ACHN (cell line): ENCODE measurements at regions not wholly inside any gene's neighbourhood (a gene's known extent, or its start where the extent isn't known, plus 50 kb on each side); places are given as distances from the start of the nearest gene placed in this dataset.

Source experiments
- DNase-seq: peaks from one replicate; pipeline ENCODE4 v3.0.0-alpha.2; 2015
- in situ Hi-C: cut with HindIII; loops from 2 replicates; pipeline ENCODE4 v1.10.0; 2017; ENCODE audit warnings: low sequenced_read_pairs, low pct_ligation_motif_present, low pct_unique_long_range_greater_than_20kb

DNA sequence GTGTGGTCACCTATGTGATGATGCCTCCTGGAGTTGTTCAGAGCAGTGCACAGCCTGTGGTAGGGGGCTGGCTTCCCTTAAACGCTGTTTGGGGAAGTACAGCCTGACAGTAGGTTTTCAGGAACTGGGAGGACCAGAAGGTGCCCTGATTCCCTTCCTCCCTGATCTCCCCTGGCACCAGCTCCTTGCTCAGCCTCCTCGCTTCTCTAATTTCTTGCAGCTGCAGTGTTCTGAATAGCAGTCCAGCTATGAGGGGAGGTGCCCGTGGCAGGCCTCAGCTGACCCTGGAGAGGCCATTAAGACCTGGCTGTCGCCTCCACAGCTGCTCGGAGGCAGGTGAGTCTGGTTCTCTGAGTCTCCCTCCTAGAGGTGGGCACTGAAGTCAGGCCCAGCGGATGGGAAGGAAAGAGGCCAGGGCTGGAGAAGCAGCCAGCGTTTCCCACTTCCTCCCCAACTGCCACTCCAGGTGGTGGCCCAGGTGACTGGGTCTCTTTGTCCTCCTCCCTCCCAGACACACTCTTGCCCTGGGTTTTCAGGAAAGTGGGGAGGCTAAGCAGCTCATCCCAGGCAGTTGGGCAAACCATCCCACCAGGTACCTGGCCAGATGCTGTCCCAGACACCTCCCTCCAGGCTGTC, 52.0 kb upstream of the RPL11 start:
- in situ Hi-C loops: no loop called here
- DNase-seq: no peak

DNA sequence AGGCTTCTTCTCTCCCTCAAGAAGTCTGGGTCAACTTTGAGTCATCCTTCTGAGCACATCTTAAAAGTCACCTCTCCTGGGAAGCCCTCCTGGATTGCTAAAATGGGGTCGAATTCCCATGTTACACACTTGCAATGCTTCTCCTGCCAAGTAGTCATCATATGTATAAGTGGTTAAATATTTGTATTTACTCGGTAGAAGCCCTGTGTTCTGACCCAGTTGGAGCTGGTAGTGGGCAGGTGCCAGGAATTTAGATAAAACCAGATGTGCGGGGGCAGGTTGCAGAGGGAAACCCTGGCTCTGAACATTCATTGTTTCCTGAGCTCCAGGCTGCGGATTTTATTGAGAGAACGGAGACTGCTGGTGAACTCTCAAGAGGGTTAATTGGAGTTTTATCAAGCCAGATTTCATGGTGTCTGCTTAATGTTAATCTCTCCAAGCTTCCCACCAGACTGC, 52.8 kb upstream of the RPL11 start:
- in situ Hi-C loops: no loop called here
- DNase-seq: no peak

DNA sequence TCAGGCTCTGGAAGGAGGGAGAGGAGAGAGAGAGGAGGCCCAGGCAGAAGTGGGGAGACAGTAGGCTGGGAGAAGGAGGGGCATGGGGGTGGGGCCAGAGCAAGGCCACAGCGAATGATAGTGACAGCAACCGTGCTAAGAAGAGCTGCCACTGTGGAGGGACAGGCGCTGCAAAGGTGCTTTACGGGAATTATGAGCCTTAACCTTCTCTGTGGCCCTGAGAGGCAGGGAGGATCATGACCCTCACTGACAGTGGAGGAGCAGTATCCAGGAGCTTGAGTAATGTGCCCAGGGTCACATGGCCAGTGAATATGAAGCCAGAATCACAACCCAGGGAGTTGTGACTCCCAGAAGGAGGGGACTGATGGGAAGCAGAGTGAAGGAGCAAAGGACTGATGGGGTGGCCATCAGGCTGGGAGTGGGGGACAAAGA, 53.4 kb upstream of the RPL11 start:
- in situ Hi-C loops: no loop called here

DNA sequence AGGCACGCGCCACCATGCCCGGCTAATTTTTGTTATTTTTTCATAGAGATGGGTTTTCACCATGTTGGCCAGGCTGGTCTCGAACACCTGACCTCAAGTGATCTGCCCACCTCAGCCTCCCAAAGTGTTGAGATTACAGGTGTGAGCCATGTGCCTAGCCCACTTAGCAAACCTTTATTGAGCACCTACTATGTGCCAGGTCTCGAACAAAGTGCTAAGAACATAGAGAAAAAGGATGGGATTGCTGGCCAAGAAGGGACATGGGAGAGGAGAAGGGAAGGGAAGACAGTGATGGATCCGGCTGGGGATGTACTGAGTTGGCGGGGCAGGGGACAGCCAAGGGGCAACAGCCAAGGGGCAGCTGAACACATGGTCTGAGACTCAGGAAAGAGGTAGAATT, 55.6 kb upstream of the RPL11 start:
- DNase-seq: no peak
- in situ Hi-C loops: no loop called here

More for the DNA sequence above, 53.4 kb upstream of the RPL11 start:
- DNase-seq: no peak

DNA sequence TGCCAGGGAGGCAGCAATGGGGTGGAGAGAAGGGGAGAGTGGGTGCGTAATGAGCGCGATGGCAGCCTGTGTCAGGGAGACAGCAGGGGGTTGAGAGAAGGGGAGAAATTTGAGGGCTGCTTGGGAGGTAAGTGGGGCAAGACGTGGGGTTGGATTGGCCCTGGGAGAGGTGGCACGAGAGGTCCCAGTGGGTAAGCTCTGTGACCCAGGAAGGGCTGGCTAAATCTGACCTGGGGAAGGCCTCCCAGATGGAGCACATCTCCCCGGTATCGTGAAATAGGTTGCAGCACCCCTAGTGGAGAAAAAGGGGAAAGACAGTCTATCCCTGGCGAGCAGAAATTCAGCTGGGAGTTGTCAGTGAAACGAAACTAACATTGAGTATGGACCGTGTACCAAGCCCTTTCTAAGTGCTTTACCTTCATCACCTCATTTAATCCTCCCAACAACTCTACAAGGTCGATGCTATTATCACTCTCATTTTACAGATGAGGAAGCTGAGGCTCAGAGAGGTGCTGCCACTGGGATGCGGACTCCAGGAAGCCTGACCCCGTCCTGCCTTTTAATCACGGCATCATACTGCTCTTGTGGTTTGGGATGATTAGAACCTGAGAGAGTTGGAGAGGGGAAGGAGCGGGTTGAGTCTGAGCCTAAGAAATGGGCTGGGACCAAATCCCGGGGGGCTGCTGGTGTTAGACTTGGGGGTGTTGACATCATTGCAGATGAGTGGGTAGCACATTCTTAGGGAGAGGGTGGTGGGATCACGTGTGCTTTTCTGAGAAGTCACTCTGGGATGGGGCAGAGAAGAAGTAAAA, 56.6 kb upstream of the RPL11 start:
- in situ Hi-C loops: no loop called here
- DNase-seq: peak; percentile 68

DNA sequence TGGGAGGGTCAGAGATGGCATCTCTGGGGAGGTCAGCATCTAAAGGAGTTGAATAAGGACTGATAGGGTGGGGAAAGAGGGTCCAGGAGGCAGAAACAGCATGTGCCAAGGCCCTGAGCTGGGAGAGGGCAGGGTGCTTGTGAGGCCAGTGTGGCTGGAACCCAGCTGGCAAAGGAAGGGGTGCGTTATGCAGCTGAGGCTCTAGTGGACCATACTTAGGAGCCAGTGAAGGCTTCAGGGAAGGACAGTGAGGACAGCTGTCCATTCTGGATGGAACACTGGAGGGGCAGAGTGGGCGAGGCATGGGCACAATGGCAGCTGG, 57.1 kb upstream of the RPL11 start:
- in situ Hi-C loops: no loop called here
- DNase-seq: no peak

DNA sequence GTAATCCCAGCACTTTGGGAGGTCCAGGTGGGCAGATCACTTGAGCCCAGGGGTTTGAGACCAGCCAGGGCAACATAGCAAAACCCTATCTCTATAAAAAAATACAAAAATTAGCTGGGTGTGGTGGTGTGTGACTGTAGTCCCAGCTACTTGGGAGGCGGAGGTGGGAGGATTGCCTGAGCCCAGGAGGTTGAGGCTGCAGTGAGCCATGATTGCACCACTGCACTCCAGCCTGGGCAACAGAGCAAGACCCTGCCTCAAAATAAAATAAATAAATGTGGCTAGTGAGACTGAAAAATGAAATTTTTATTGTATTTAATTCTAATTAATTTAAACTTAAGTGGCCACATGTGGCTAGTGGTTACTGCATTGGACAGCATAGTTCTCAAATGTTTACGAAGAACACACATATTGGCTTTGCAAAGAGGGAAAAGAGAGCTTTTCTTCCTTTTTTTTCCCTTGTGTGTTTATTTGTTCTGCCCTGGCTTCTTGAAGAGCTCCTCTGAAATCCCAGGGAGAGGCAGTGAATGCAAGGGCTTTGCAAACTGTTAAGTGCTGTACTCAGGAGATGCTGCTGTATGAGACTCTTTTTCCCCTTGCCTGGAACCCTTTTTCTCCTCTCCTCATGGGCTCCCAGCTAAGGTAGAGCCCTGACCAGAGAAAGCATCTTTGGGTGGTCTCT, 59.0 kb upstream of the RPL11 start:
- no peak for DNase-seq
- in situ Hi-C loops: no loop called here

DNA sequence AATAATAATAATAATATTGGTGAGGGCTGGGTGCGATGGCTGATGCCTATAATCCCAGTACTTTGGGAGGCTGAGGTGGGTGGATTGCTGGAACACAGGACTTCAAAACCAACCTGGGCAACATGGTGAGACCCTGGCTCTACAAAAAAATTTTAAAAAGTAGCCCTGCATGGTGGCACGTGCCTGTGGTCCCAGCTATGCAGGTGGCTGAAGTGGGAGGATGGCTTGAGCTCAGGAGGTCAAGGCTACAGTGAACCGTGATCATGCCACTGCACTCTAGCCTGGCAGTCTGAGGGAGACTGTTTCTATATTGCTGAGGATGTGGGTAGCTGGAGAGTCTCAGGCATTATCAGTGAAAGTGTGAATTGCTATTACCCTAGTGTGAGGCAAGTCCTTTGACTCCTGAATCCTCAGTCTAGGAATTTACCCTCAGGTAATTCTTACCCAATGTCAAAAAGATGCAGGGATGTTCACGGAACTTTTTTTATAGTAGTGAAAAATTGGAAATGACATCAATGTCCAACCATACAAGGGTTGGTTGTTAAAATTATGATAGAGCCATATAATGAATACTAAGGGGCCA, 61.8 kb upstream of the RPL11 start:
- in situ Hi-C loops: no loop called here
- DNase-seq: no peak

DNA sequence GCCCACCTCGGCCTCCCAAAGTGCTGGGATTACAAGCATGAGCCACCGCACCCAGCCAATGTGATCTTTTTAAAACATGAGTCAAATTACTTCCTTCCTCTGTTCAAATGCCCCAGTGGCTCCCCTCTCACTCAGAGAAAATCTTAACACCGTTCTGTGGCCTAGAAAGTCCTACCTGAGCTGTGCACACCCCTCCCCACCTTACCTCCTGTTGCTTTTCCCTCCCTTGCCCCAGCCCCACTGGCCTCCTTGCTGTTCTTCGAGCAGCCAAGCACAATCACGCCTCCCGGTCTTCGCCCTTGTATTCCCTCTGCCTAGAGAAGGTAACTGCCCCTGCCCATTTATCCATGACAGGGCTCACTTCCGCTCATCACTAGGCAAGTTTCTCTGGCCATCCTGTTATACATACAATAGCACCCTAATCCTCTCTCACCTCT, 62.6 kb upstream of the RPL11 start:
- no peak for DNase-seq

DNA sequence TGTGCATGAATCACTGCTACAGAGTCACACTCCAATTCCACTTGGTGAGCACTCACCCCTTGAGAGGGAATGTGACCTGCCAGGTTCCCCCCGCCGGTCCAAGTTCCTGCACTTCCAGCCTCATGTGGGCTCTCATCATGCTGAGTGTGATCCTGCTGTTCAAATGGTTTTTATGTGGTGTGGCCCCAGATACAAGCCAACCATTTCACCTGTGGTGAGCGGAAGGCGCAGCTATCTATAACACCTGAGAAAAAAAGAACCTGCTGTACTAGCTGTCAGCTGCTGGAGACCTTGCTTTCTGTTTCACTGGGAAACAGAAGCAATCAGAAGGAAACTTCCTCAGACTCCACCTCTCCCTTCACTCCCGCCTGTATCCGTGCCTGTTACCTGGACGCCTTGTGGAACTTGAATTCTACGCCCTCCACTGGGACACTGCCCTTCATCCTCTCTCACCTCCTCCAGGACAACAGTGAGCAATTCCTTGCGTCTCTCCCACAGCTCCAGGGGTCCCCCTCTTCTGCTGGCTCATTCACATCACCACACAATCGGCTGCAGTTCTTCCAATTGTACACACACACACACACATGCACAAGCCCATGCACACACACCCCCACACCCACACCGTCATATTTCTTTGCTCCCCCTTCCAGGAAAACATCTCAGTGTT, 64.4 kb upstream of the RPL11 start:
- in situ Hi-C loops: no loop called here

More for the DNA sequence above, 62.6 kb upstream of the RPL11 start:
- in situ Hi-C loops: no loop called here

DNA sequence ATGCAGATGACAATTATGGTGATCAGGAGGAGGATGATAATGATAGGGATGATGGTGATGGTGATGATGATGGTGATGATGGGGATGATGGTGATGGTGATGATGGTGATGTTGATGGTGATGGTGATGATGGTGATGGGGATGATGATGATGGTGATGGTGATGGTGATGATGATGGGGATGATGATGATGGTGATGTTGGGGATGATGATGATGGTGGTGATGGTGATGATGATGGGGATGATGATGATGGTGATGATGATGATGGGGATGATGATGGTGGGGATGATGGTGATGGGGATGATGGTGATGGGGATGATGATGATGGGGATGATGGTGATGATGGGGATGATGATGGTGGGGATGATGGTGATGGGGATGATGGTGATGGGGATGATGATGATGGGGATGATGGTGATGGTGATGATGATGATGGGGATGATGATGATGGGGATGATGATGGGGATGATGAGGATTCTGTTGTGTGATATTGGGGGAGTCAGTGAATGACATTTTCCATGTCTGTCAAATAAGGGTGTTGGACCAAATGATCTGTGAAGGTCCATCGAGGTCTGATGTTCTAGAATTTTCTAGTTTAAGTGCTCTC, 65.6 kb upstream of the RPL11 start:
- in situ Hi-C loops: no loop called here
- no peak for DNase-seq

More for the DNA sequence above, 64.4 kb upstream of the RPL11 start:
- DNase-seq: no peak

DNA sequence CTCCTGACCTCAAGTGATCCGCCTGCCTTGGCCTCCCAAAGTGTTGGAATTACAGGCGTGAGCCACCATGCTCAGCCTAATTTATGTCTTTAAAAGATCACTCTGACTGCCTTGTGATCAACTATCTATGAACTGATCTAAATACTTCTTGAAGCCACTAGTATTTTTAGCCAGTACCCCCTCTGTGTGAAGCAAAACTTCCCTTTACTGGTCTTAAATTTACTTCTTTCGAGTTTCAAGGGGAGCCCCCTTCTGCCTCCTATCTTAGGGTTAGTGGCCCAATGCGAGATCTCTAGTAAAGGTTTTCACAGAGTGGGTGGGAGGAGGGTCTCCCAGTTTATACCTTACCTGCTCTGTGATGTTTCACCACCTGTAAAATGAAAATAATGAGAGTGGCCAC, 66.1 kb upstream of the RPL11 start:
- in situ Hi-C loops: no loop called here
- no peak for DNase-seq

DNA sequence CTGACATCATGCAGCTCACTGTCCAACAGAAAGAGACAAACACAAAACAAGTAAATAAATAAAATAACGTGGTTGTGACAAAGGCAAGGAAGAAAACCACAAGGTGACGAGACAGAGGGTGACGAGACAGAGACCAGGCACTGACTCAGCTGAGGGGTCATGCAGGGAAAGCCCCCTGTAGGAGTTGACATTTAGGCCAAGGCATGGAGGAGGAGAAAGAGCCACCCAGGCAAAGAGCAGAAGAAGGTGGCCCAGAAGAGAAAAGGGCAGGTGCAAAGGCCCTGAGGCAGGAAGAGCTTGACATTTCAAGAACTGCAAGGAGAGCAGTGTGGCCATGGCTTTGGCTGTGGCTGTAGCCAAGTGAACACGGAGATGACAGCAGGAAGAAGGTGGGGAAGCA, 65.1 kb upstream of the ID3 start:
- DNase-seq: no peak
- in situ Hi-C loops: no loop called here

DNA sequence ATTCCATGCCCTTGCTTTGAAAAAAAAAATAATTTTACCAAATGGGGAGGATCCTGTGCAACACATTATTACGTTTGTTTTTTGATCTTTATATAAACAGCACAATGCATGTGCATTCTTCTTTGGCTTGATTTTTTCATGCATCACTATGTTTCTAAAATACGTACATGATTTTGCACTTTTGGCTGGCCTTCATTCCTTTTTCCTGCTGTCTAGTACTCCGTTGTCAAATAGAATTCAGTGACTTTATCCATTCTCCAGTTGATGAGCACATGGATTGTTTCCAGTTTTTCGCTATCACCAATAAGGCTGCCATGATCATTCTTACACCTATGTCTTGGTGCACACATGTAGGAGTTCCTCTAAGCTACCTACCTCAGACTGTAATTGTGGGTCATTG, 63.0 kb upstream of the ID3 start:
- in situ Hi-C loops: no loop called here
- no peak for DNase-seq

DNA sequence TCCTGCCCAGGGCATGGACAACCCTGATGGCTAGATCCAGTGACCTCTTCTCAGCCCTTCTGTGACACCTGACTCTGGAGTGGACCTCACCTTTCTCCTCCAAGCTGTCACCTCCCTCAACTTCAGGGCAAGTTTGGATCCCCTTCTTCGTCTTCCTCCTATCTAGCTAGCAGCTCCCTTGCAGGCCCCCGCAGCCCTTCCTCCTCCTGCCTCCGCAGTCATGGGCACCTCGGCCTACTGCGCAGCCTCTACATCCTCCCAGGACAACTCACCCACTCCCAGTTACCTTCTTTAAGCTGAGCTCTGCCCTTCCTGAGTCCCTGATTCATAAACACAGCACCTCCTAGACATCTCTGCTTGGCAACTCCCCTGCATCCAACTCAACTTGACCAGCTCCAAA, 61.3 kb upstream of the ID3 start:
- in situ Hi-C loops: no loop called here
- DNase-seq: no peak

DNA sequence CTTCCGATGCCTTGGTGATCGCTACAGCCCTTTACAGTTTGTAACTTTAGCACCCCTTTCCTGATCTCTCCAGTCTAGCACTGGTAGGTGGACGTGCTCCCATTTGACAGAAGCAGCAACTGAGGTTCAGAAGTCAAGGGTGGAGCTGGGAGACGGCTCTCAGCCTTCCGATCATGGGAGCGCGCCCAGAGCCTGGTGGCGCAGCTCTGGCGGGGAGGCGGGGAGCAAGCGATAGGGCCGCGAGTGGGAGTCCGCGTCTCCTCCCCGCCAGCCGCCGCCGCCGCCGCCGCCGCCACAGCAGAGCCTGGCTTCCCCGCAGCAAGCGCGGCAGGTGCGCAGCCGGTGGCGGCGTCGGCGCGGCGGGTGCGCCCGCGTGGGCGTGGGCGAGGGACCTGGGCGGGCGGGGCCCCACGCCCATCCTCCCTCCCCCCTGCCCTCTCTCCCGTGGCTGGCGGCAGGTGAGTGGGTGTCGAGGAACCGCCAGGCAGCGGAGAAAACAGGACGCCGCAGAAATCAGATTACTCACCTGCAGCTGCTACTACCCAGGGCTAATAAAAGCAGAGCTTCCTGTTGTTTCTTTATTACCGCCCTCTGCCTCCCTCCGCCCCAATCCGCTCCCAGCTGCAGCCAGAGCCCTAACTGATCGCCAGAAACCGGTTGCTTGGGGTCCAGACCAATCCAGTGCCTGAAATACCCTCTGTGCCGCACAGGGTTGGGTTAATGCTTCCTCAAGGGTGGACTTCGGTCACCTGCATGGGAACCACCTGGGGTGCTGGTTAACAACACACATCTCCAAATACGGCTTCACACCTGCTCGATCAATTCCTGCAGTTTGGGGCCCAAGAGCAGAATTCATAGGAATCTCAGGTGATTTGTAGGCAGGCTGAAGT, 60.2 kb upstream of the ID3 start:
- in situ Hi-C loops: no loop called here
- no peak for DNase-seq

DNA sequence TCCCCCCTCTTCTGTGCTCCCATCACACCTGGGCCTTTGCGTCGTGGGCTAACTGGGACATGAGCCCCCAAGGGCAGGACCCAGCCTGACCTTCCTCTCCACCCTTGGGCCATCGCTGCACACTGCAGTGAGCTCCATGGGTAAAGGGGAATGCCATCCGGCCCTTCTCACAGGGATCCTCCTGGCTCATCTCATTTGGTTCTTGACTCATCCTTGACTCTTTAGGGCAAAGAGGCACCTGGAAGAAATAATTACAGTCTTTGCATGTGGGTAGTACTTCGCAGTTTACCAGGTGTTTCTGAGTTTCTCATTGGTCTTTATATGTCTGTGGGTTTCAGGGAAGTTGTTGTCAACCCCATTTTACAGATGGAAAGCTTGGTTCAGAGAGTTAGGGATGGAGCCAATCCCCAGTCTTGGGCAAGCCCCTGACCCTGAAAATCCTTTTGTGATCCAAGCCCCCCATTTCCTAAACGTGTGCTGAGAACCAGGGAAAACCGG, 59.3 kb upstream of the ID3 start:
- DNase-seq: no peak
- in situ Hi-C loops: no loop called here
